A549 (cell line): ENCODE measurements at regions not wholly inside any gene's neighbourhood (a gene's known extent, or its start where the extent isn't known, plus 50 kb on each side); places are given as distances from the start of the nearest gene placed in this dataset.

Experiments used
- BHLHE40 ChIP-seq: IDR thresholded peaks from 2 replicates; pipeline ENCODE4 v1.6.1; 2012; ENCODE audit warnings: low read depth, low read length, inconsistent platforms
- CTCF ChIP-seq: fragments of >200 bp; sonication (Bioruptor Twin); formaldehyde crosslinking; IDR thresholded peaks from 3 replicates; pipeline ENCODE4 v1.5.1; 2016
- MAX ChIP-seq: IDR thresholded peaks from 2 replicates; pipeline ENCODE4 v1.6.1; 2012
- PBX3 ChIP-seq: IDR thresholded peaks from 2 replicates; pipeline ENCODE4 v1.6.1; 2012
- REST ChIP-seq: fragments of 200-600 bp; sonication (generic); IDR thresholded peaks from 2 replicates; pipeline ENCODE4 v1.6.1; 2016; ENCODE audit warnings: antibody characterized with exemption, mild to moderate bottlenecking, moderate library complexity

- TF ChIP-seq PBX3 (no peak), MAX (no peak), REST (no peak), CTCF (no peak), BHLHE40 (no peak)
These were observed 1093.5 kb downstream of the RPIA start for GRCh38 chr2:89784960-89785359.
